Breast epithelium (tissue), 3 donors: ENCODE measurements at regions not wholly inside any gene's neighbourhood (a gene's known extent, or its start where the extent isn't known, plus 50 kb on each side); places are given as distances from the start of the nearest gene placed in this dataset.
A peak's percentile ranks its signal among the peaks of the same experiment; 100 is the strongest.

Source experiments
- CTCF ChIP-seq, 3 donors: fragments of 450-650 bp; IDR thresholded peaks; one replicate each; pipeline ENCODE4 v1.5.1; 2016 to 2017; ENCODE audit warnings: antibody characterized with exemption in 3 of 3, mild to moderate bottlenecking in 3 of 3, moderate library complexity in 3 of 3
- POLR2A ChIP-seq: fragments of 450-650 bp; IDR thresholded peaks from one replicate; pipeline ENCODE4 v1.6.1; 2016; ENCODE audit warnings: antibody characterized with exemption, mild to moderate bottlenecking, moderate library complexity

- no peak for TF ChIP-seq CTCF (IDR thresholded peaks at IDR 0.05)
- peak; percentile 50 for TF ChIP-seq POLR2A
These were observed 227.6 kb upstream of the PRSS16 start for GRCh38 chr6:27019651-27020552.
